ENCODE measurements at regions not wholly inside any gene's neighbourhood (a gene's known extent, or its start where the extent isn't known, plus 50 kb on each side); places are given as distances from the start of the nearest gene placed in this dataset.

DNA sequence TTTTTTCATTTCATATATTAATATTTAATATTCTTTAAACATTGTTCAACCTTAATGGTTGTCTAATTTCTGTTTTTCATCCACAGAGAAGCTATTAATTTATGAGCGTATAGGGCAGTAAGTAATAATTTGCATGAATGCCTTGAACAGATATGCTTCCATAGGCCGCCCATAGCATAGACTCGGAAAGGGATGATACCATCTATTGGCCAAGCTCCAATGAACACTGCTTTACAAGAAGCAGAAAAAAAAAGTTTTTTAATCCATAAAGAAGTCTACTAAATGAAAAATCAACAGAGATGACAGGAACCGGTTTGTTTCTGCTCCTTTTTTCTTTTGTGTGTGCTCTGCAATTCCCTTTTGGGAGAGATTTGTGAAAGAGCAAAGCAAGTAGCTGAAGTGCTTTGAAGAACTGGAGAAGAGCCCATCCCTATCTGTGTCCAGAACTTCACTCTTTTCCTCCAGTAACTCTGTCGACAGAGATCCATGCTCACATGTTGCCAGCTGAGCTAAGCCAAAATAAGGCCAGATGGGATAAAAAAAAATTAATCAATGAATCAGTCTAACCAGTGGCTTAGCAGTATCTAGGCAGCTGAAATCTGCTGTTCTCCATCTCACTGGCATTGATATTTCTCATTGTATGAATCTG lies 215.9 kb upstream of the SOX21 start:
- Mint-ChIP-seq H3K4me3 (ENCODE audit: unreplicated experiment) (no peak overlapping the region), H3K9me3 (ENCODE audit: unreplicated experiment) (peaks cover 5% of the 10 kb centered on the region), H3K27ac (ENCODE audit: unreplicated experiment) (no peak overlapping the region), H3K27me3 (ENCODE audit: unreplicated experiment) (peaks cover 26% of the 10 kb centered on the region), H3K36me3 (ENCODE audit: unreplicated experiment) (no peaks in the 10 kb centered on the region), H3K4me1 (ENCODE audit: unreplicated experiment) (no peaks in the 10 kb centered on the region)
- no peak for DNase-seq (ENCODE audit: extremely low spot score, unreplicated experiment)
- TF ChIP-seq, protein P1, sequence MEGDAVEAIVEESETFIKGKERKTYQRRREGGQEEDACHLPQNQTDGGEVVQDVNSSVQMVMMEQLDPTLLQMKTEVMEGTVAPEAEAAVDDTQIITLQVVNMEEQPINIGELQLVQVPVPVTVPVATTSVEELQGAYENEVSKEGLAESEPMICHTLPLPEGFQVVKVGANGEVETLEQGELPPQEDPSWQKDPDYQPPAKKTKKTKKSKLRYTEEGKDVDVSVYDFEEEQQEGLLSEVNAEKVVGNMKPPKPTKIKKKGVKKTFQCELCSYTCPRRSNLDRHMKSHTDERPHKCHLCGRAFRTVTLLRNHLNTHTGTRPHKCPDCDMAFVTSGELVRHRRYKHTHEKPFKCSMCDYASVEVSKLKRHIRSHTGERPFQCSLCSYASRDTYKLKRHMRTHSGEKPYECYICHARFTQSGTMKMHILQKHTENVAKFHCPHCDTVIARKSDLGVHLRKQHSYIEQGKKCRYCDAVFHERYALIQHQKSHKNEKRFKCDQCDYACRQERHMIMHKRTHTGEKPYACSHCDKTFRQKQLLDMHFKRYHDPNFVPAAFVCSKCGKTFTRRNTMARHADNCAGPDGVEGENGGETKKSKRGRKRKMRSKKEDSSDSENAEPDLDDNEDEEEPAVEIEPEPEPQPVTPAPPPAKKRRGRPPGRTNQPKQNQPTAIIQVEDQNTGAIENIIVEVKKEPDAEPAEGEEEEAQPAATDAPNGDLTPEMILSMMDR (IDR thresholded peaks at IDR 0.05): no peak

DNA sequence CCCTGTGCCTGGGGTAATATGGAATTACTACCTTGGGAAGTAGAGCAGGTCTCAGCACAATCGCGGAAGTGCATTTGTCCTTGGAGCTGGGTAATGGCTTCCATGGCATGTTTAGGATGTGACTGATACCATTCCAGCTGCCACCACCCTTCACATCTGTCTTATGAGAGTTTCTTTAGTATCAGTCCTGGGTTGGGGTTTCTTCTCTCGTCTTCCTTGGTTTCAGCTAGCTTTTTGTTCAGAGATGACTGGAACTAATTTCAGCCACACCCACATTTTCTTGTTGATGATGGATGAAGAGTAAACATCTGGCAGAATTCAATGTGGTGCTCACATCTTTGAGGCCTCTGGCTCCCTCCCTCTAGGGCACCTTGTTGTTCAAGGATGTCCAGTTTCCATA lies 212.9 kb upstream of the SOX21 start:
- no peaks in the 10 kb centered on the region for H3K9me3 Mint-ChIP-seq (ENCODE audit: unreplicated experiment)
- TF ChIP-seq, protein P1 (IDR thresholded peaks at IDR 0.05): no peak
- peaks cover 19% of the 10 kb centered on the region for H3K27me3 Mint-ChIP-seq (ENCODE audit: unreplicated experiment)

DNA sequence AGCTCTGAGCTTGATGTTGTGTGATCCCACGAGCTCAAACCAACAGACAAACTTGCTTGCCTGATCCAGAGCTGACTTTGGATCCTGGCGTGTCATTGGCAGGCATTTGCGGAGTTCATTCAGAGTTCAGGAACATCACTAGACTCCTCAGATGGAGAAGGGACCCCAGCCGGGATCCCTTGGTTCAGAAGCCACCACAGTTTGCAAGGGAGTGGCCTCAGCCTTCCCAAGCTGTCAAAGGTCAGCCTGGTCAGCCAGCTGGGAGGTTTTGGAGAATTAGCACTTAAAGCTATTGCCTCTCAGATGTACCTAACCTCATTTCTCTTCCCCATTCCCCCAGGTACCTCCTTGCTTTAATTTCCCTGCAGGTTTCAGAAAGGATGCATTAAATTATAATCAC lies 208.8 kb upstream of the SOX21 start:
- H3K27ac Mint-ChIP-seq (ENCODE audit: unreplicated experiment): no peak overlapping the region
- TF ChIP-seq, protein P1 (IDR thresholded peaks at IDR 0.05): no peak
- no peaks in the 10 kb centered on the region for H3K36me3 Mint-ChIP-seq (ENCODE audit: unreplicated experiment)
- H3K9me3 Mint-ChIP-seq (ENCODE audit: unreplicated experiment): no peaks in the 10 kb centered on the region
- H3K27me3 Mint-ChIP-seq (ENCODE audit: unreplicated experiment): peaks cover 18% of the 10 kb centered on the region
- H3K4me3 Mint-ChIP-seq (ENCODE audit: unreplicated experiment): no peak overlapping the region
- DNase-seq (ENCODE audit: extremely low spot score, unreplicated experiment): no peak
- H3K4me1 Mint-ChIP-seq (ENCODE audit: unreplicated experiment): no peaks in the 10 kb centered on the region

More for the DNA sequence above, 212.9 kb upstream of the SOX21 start:
- no peak overlapping the region for H3K4me3 Mint-ChIP-seq (ENCODE audit: unreplicated experiment)
- DNase-seq (ENCODE audit: extremely low spot score, unreplicated experiment): no peak
- H3K36me3 Mint-ChIP-seq (ENCODE audit: unreplicated experiment): no peaks in the 10 kb centered on the region
- H3K27ac Mint-ChIP-seq (ENCODE audit: unreplicated experiment): no peak overlapping the region
- no peaks in the 10 kb centered on the region for H3K4me1 Mint-ChIP-seq (ENCODE audit: unreplicated experiment)

DNA sequence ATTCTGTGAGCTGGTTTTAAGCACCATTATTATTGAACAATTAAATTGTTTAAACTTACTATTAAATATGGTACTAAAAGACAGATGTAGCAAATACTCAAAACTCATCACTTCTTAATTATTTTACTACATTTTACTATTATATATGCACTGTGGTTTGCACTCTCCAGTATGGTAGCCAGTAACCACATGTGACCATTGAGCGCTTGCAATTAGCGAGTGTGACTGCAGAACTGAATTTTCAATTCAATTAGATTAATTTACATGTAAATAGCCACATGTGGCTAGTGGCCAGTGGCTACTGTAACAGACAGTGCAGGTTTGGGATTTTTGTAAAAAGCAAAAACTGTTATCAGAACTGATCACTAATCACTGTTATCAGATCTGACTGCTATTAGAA lies 208.2 kb upstream of the SOX21 start:
- TF ChIP-seq, protein P1 (IDR thresholded peaks at IDR 0.05): no peak
- H3K4me3 Mint-ChIP-seq (ENCODE audit: unreplicated experiment): no peak overlapping the region

DNA sequence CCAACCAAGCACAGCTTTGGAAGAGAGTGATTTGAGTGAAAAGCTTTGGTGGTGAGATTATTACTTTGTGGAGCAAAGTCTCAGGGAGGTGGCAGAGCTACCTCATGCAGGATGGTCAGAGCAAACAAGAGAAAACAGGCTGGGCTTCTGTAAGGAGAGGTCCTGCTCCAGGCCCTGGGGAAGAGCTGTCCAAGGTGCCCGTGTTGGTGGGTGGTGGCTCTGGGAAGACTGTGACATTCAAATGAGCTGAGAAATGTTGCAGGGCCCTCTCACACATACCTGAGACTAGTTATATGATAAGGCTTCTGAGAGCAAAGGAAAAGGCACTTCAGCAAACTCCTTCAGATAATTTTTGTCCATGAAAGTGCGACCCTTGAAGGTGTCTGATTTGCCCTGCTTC lies 205.5 kb upstream of the SOX21 start:
- no peak for DNase-seq (ENCODE audit: extremely low spot score, unreplicated experiment)
- no peaks in the 10 kb centered on the region for H3K4me1 Mint-ChIP-seq (ENCODE audit: unreplicated experiment)
- TF ChIP-seq, protein P1 (IDR thresholded peaks at IDR 0.05): no peak

More for the DNA sequence above, 208.2 kb upstream of the SOX21 start:
- H3K4me1 Mint-ChIP-seq (ENCODE audit: unreplicated experiment): no peaks in the 10 kb centered on the region
- no peaks in the 10 kb centered on the region for H3K36me3 Mint-ChIP-seq (ENCODE audit: unreplicated experiment)
- no peaks in the 10 kb centered on the region for H3K9me3 Mint-ChIP-seq (ENCODE audit: unreplicated experiment)
- DNase-seq (ENCODE audit: extremely low spot score, unreplicated experiment): no peak
- no peak overlapping the region for H3K27ac Mint-ChIP-seq (ENCODE audit: unreplicated experiment)
- peaks cover 18% of the 10 kb centered on the region for H3K27me3 Mint-ChIP-seq (ENCODE audit: unreplicated experiment)

More for the DNA sequence above, 205.5 kb upstream of the SOX21 start:
- Mint-ChIP-seq H3K36me3 (ENCODE audit: unreplicated experiment) (no peaks in the 10 kb centered on the region), H3K27me3 (ENCODE audit: unreplicated experiment) (peaks cover 19% of the 10 kb centered on the region), H3K4me3 (ENCODE audit: unreplicated experiment) (no peak overlapping the region), H3K9me3 (ENCODE audit: unreplicated experiment) (no peaks in the 10 kb centered on the region), H3K27ac (ENCODE audit: unreplicated experiment) (no peak overlapping the region)
